Muscle of back (tissue), 3 donors: ENCODE measurements at regions not wholly inside any gene's neighbourhood (a gene's known extent, or its start where the extent isn't known, plus 50 kb on each side); places are given as distances from the start of the nearest gene placed in this dataset.

ENCODE experiments used
- DNase-seq, 3 donors: peaks; one replicate each; pipeline versions ENCODE4 v3.0.0 to v3.0.0-alpha.2; 2013

DNA sequence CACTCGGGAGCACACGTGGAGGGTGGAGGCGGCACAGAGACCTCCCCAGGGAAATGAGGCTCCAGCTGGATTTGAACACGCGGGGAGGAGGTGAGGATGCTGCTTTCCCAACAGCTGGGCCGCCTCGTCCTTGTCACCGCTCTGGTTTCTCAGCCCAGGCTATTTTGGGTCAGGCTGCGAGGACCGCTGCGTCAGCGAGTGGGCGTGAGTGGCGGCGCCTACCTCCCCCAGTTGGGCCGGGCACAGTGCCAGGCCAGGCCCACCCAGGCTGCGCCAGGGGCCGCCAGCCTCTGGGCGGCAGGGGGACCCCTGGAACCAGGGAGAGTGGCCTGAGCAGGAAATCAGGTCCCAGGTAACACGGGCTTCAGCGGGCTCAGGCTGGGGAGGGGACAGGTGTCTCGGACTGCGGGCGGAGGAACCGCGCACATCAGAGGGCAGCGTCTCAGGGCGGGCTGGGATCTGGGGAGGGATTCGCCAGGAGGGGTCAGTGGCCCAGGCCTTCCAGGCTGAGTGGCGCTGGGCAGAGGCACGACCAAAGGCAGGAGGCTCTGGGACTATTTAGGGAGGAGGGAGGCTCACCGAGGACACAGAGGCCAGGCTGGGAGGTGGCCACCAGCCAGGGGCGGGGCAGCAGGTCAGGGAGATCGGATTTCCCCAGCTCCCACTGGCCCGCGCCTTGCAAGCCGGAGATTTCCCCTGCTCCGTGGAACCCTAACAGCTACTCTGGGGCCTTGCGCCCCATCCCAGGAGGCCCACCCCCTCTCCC lies 125.2 kb upstream of the RET start:
- peak in 2 of 3 donors; percentile 29 to 46 for DNase-seq

DNA sequence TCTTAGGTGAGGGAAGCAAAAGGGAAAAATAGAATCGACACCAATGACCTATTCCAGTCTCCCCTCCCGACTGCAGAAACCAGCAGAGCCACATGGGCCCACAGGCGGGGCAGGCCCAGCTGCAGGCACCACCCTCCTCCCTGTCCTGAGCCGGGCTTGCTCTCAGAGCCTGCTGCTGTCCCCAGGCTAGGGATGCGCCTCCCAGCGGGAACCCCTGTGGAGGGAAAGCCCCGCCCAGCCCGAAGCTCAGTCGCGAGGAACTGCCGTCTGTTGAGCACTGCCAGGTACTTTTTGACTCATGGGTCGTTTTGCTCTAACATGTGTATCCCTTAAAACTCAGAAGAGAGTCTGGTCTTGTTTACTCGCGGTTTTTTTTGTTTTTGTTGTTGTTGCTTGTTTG lies 124.5 kb upstream of the RET start:
- DNase-seq = peak; percentile 25 to 51 (median 26)

DNA sequence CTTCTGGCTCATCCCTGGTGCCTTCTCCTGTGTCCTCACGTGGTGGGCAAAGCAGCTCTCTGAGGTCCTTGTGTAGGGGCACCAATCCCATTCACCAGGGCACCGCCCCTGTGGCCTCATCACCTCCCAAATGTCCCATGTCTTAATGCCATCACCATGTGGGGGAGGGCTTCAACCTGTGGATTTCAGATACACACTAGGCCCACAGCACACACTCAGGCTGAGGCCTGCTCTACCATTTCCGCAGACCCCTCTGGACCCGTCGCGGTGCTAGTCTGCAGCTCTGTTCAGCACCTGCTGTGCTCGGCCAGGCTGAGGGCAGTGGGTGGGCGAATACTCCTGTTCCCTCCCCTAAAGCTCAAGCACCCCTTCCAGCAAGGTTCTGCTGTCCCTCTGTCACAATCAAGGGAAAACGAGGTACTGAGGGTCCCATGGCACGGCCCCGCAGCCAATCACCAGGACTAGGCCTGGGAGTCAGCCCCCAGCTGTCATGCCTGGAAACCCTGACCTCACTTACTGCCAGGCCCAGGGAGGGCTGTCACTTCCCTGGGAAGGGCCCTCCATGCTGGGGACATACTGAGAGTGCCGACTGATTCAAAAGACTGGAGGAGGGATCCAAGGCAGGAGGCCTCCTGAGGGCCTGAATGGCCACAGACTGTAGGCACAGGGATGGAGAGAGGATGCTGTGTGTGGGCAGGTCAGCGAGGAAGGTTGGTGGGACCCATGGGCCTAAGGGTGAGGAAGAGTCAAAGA lies 123.8 kb upstream of the RET start:
- no peak for DNase-seq

DNA sequence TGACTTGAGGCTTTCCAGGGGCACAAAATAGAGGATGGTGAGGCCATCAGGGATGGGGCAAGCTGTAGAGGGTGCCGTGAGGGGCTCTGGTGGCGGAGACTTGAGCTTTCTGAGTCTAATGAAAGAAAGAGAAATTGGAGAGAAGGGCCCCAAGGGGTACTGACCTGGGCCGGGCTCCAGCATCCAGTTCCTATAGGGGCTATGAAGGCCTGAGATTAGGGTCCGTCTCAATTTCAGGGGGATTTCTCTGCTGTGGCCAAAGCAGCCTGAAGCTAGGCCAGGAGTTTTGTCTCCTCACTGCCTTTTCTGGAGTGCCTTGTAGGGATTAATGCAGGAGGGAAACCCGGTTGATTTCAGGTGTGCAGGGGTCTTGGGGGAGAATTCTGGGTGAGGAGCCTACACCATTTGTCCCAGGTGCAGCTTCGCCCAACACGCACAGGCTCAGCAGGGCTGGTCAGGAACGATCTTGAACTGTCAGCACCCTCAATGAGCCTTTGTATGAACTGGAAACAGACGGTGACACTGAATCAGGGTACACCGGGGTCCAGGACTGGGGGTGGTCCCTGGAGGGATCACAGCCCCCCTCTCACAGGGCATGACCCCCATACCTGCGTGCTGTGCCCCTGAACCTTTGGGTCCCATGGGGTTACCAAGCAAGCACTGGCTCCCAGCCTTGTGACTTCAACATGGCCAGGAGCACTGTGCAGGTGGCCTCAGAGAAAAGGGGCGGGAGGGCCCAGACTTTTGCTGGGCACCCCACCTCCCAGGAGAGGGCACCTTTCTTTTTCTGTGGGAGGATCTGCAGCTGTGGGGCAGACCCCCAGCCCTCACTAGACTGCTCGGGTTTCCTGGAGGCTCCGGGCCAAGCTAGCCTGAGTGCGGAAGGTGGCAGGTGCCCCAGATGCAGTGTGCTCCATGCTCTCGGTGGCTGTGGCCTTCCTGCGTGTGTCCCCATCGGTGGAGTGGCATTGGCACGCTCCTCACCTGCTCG lies 122.9 kb upstream of the RET start:
- no peak for DNase-seq

DNA sequence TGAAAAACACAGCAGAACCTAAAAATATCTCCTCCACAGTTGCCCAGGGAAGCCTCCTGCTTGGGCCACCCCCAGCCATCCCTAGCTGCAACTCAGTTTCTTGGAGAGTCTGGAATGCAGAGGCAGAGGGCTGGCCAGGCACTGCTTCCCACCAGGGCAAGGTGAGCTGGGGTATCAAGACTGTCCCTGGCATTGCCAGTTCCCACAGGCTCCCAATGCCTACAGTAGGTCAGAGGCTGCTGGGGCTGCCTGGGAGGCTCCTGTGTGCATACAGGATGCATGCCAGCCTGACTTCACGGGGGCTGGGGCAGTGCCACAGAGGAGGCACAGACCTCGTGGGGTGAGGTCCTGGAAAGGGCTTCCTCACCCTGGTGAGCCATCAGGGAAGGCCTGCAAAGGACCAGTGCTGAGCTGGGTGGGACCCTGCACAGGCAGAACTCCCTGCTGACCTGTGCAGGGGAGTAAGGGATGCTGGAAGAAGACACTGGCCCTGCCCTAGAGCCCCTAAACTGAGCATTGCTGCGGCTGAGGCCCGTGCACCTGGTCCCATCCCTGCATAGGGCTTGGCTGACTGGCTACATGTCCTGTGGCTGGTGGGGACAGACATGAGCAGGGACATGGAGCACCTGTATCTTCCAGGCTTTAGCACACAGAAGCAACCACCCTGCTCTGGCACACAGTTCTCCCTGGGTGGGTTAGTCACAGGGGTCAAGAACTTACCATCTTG lies 121.9 kb upstream of the RET start:
- DNase-seq = no peak

DNA sequence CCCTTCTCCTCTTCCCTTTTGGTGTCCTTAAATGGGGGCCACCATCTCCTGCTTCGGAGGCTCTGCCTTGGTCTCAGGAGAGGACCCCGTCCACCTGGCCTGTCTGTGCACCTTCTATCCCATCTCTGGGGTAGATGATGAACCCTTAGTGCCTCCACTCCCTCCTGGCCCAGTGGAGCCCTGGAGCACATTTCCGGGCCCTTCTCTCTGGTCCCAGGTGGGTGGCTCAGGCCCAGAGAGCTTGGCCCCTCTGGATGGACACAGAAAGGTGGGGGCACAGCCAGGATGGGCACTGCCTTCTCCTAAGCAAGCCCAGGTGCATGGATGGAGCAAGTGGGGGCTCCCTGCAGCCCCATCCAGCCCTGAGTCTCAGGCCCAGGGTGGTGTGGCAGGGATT lies 121.4 kb upstream of the RET start:
- no peak for DNase-seq

DNA sequence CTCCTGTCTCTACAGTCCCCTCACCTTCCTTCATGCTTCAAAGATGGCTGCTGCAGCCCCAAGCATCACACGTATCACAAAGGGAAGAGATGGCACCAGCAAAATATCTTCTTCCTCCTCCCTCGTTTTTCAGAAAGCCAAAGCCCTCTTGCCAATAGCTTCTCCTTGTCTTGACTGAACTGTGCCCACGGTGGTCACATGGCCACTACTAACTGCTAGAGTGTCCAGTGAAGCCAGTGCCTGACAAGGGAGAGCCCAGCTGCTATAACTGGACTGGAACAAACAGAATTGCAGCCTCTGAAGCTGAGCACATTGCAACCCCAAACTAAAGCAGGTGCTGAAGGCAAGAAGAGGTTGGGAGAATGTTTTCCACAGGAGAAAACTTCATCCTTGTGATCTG lies 120.8 kb upstream of the RET start:
- no peak for DNase-seq

DNA sequence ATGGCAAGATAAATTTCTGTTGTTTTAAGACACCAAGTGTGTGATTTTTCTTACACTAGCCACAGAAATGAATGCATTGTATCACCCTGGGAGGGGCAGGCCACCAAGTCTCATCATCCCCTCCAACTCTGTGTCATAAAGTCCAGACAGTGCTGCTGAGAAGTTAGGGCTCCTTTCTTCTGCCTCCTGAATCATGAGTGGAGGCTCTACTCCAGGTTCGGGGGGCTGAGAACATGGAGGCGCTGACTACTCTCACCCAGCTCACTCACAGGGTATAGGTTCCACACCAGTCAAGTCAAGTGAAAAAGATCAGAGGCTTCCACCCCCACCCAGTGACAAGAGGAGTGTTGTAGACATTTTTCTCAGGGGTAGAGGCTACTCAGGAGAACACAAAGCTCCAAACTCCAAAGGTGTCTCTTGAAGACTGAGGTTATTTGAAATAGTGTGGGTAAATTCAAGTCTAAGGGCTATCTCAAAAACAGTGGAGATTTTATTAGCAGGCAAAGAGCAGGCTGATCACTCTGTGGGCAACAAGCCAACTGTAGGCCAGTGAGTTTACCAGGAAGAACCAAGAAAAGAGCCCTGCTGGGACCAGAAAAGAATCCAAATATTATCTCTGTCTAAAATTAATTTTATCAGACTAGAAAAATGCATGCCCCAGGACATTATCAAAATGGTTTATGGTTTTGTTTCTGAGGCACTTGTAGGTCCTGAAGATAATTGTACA lies 118.6 kb upstream of the RET start:
- no peak for DNase-seq

DNA sequence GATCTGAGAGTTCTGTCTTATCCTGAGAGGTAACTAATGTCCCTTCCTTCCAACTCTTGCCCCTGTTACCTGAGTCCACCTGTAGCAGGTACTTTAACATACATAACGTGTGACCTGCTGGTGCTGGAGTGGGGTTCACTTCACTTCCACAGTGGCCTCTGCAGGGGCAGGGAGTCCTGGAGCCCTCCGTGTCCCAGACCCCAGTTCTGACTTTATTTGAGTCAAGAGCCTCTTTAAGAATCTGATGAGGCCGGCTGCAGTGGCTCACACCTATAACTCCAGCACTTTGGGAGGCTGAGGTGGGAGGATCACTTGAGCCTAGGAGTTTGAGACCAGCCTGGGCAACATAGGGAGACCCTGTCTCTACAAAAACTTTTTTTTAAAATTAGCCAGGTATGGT lies 117.0 kb upstream of the RET start:
- DNase-seq = no peak

DNA sequence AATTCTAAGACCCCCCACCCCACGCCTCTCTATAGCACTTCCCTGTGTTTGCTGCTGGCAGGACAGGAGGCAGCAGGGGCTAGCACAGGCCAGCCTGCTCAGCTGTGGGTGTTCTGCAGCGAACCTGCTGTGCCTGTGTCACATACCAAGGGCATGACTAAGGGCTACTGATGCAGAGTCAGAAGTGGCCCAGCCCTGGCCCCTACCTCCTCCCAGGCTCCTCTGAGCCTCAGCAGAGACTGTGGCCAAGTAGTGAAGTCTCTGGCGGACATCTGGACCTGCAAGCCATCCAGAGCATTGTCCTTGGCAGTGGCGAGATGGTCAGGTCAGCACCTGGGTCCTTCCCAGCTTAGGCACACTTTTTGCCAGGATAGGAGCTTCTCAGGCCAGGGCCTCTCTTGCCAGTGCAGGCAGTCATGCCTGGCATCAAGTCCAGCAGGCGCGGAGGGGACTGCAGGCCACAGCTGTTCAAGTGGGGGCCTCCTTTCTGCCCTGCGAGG lies 116.3 kb upstream of the RET start:
- no peak for DNase-seq

DNA sequence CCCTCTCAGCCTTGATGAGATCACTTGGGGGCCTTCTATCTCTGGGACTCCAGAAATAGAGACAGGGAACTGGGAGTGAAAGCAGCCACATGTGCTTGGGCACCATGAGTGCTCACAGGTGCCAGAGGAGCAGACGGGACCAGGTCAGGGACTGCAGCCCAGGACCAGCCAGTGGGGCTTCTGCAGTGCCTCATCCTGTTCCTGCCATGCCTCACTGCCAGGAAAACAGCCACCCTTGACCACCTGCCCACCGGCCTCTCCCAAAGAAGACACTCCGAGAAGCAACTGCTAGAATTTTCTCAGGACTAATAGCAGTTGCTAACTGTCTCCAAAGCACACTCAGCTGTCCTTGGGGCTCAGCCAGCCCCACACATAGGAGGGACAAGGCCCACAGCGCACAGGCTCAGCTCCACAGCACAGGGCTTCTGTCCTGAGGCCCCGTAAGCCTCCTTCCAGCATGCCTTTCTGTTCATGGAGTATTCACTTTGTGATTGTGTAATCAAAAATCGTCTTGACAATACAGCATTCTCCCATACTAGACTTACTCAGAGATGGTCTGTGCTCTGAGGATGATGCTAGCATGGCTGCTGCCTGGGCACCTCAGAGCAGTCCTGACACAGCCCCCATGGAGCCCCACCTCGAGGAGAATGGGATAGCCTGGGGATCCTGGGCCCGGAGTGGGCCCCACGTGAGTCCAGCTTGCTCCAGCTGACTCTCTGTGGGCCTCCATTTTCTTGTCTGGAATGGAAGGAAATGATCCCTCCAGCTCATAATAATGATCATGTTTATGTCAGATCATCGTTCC lies 115.7 kb upstream of the RET start:
- peak; percentile 60 to 79 (median 63) for DNase-seq

DNA sequence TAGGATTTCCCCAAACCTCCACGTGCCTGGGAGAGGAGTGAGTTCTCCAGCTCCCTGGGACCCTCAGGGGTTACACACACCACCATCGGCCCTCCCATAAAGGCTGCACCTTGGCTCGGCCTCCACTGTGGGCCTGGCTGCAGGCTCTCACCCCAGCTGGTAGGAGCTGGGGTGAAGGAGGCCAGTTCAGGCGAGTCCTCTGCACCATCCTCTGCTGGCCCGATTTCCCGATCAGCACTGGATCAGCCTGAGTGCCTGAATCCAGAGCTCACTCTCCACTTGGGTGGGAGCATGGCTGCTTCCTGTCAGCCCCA lies 115.1 kb upstream of the RET start:
- peak in 1 of 3 donors; percentile 10 for DNase-seq

DNA sequence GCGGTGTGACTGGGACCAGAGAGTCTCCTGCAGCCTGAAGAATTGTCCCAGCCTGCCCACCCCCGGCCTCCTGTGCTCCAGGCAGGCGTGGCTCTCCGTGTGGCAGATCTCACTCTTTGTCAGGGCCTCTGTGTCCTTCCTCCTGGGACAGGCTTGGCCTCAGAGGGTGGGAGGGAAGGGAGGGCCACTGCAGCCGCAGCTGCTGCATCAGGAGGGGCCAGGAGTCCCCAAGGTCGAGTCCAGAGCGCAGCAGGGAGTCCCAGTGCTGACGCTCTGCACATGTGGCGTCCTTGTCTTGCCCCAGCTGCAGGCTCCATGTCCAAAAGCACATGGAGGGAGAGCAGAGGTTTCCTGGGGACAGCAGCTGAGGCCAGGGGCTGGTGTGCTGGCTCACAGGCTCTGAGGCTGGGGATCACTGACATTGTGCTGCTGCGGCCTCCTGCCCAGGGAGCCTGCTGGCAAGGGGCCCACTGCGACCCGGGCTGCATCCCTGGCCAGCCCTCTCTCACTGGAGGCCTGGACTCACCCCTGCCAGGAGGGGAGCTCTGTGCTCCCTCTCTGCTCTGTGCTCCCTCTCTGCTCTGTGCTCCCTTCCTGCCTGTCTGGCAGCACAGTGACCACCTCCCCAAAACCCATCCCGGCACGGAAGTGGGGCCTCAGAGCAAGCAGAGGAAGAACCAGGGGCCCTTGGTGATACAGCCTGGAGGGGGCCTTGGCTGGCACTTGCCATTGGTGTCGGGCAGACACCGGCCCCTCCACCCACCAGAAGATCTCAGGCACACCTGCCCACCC lies 114.6 kb upstream of the RET start:
- peak; percentile 40 to 83 (median 62) for DNase-seq

DNA sequence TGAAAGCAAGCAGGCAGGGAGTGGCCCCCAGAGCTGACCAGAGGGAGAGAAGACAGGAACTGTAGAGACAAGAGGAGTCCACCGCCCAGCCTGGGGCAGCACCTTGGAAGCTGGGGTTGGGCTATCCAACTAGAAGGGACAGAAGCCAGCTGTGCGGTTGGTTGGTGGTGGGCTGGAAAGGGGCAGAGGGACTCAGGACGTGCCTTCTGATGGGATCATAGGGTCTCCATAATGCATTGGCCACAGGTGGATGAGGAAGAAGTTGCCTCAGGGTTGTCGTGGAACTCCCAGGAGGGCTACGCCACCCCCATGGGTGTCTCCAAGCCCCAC lies 114.0 kb upstream of the RET start:
- DNase-seq = no peak

DNA sequence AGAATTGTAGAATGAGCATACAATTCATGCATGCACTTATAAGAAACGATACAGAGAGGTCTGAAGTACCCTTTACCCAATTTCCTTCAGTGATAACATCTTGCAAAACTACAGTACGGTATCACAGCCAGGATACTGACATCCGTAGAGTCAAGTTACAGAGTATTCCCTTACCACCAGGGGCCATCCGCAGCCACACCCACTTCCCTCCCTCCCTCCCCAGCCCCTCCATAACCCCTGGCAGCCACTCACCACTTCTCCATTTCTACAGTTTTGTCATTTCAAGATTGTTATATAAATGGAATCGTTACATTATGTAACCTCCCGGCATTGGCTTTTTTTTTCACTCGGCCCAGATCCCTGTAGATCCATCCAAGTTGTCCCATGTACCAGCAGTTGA lies 113.6 kb upstream of the RET start:
- DNase-seq = peak in 1 of 3 donors; percentile 17

DNA sequence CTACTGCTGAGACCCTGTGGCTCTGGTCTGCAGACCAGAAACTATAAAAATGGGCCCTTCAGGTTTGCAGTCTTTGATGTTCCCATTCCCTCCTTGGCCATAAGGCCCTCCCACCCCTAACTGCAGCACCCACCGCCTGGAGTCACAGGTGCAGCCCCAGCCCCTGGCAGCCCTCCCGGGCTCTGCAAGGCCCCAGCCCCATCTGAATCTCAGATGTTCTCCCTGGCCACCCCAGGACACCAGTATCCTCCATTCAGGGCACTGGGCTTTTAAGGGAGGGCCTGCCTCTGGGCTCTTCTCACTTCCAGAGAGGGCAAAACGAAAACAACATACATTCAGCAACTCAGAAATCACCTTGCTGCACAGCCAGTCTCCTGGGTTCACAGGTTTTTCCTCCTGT lies 107.7 kb upstream of the RET start:
- no peak for DNase-seq

DNA sequence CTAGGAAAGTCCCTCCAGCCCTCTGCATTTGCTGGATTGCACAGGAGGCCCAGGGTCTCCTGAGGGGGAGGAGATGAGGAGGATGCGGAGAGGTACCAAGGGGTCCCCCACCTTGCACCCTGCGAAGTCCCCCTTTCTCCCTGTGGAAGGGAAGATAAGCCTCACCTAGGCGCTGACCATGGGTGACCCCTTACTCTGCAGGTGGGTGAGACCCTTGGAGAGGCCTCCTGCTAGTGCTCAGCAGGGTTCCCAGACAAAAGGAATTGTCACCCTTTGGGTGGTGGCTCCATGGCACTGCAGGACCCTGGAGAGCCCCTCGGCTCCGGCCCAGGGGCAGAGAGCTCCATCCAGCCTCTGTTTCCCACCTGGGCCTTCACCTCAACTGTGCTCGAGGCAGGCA lies 107.0 kb upstream of the RET start:
- DNase-seq = no peak

DNA sequence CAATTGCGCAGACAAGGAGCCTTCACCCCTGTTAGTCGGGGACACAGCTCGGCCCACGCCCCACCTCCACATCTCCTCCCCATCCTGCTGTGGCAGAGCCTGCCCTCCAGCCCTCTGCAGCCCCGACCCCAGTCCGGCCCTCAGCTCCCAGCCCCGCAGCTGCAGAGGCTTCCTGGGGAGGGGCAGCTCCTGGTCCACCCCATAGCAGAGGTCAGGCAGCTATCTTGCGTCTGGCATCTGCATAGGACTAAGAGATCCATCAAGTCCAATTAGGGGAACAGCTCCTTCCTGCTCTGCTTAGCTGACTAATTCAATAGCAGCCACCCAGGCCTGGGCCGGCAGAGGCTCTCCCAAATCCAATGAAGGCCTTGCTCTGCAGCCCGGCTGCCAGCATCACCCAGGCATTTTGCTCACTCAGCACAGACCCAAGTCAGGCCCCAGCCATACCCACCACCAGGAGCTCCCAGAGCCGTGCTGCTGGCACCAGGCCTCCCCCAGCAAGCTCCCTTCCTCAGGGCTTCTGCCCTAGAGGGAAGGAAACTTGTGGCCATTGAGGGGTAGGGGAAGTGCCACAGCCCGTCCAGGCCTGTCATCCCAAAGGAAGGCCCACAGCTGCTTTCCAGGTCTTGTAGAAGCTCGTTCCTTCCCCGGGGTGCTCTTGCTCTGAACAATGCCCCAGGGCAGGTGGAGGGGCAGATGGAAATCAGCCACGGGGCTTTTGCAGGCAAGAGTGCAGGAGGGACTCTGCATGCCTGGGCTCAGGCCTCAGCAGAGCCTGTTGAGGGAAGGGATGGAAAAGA lies 106.2 kb upstream of the RET start:
- DNase-seq = no peak

DNA sequence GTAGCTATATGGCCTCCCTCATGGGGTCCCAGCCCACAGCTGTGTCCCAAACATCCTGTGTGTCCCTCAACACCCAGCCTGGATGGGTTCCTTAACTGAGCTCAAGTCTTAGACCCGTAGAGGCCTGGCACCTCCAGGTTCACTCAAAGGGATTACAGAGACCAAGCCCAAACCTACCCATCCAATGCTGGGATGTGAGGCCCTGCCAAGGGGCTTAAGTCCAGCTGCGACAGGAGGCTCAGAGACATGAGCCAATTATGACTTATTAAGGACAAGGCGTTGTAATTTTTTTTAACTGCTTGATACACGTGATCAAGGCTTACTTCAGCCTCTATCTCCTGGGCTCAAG lies 105.6 kb upstream of the RET start:
- DNase-seq = no peak
